ENCODE measurements at regions not wholly inside any gene's neighbourhood (a gene's known extent, or its start where the extent isn't known, plus 50 kb on each side); places are given as distances from the start of the nearest gene placed in this dataset.

- 31% methylated on average over 3 of the region's 3 CpGs for WGBS, 2 donors
- no peak for DNase-seq
- intact Hi-C loops (cut with DNase I), result no loop called here
Measured at GRCh38 chr3:35224565-35225295, 414.6 kb upstream of the ARPP21 start.

GRCh38 chr3:35241236-35241635, 398.1 kb upstream of the ARPP21 start:
- intact Hi-C loops (cut with DNase I), result no loop called here
- TF ChIP-seq CTCF (IDR thresholded peaks at IDR 0.05), result no peak
- no peak for ATAC-seq

More at GRCh38 chr3:35224565-35225295, 414.6 kb upstream of the ARPP21 start:
- Histone ChIP-seq H3K27ac (no peak overlapping the region), H3K9me3 (peaks cover 0 to 3% (median 0%) of the 10 kb centered on the region in 11 donors), H3K4me1 (no peaks in the 10 kb centered on the region), H3K36me3 (no peaks in the 10 kb centered on the region), H3K4me3 (no peak overlapping the region), H3K27me3 (peaks cover 0 to 4% (median 0%) of the 10 kb centered on the region in 7 donors)
- TF ChIP-seq CTCF (IDR thresholded peaks at IDR 0.05), result no peak
- no peak for ATAC-seq

GRCh38 chr3:35254917-35255316, 384.4 kb upstream of the ARPP21 start:
- Histone ChIP-seq H3K27me3 (no peaks in the 10 kb centered on the region), H3K36me3 (no peaks in the 10 kb centered on the region), H3K9me3 (peaks cover 0 to 4% (median 0%) of the 10 kb centered on the region in 11 donors), H3K27ac (no peak overlapping the region), H3K4me1 (no peaks in the 10 kb centered on the region), H3K4me3 (no peak overlapping the region)
- intact Hi-C loops (cut with DNase I), result no loop called here
- 58 to 68% methylated on average over 4 of the region's 4 CpGs for WGBS, 2 donors
- DNase-seq (no peak), ATAC-seq (no peak)
- no peak for TF ChIP-seq CTCF (IDR thresholded peaks at IDR 0.05)

More at GRCh38 chr3:35241236-35241635, 398.1 kb upstream of the ARPP21 start:
- Histone ChIP-seq H3K36me3 (no peaks in the 10 kb centered on the region), H3K4me1 (no peaks in the 10 kb centered on the region), H3K27ac (no peak overlapping the region), H3K4me3 (no peak overlapping the region), H3K9me3 (peaks cover 0 to 6% (median 0%) of the 10 kb centered on the region in 11 donors), H3K27me3 (no peaks in the 10 kb centered on the region)
- WGBS, 2 donors, result 39 to 61% methylated on average over 2 of the region's 2 CpGs
- no peak for DNase-seq

GRCh38 chr3:35257641-35258040, 381.7 kb upstream of the ARPP21 start:
- no peaks in the 10 kb centered on the region for H3K27me3 ChIP-seq
- no peaks in the 10 kb centered on the region for H3K36me3 ChIP-seq
- intact Hi-C loops (cut with DNase I), result no loop called here

More at GRCh38 chr3:35257641-35258040, 381.7 kb upstream of the ARPP21 start:
- no peak for TF ChIP-seq CTCF (IDR thresholded peaks at IDR 0.05)
- ATAC-seq (no peak), DNase-seq (no peak)
- H3K4me3 ChIP-seq, result no peak overlapping the region
- H3K4me1 ChIP-seq, result no peaks in the 10 kb centered on the region
- peaks cover 0 to 12% (median 0%) of the 10 kb centered on the region in 11 donors for H3K9me3 ChIP-seq
- no peak overlapping the region for H3K27ac ChIP-seq

All from heart right ventricle (tissue), 16 donors.